Erythroblast (primary cell): ENCODE measurements at regions not wholly inside any gene's neighbourhood (a gene's known extent, or its start where the extent isn't known, plus 50 kb on each side); places are given as distances from the start of the nearest gene placed in this dataset.

ENCODE experiments used
- GATA1 ChIP-seq: IDR thresholded peaks from 2 replicates; pipeline ENCODE4 v1.6.1; 2011; ENCODE audit warnings: low read depth, mild to moderate bottlenecking, control low read depth, low read length, moderate library complexity
- POLR2A ChIP-seq: IDR thresholded peaks from 2 replicates; pipeline ENCODE4 v1.6.1; 2011; ENCODE audit warnings: mild to moderate bottlenecking, low read length

- TF ChIP-seq POLR2A (no peak), GATA1 (no peak)
Observed at GRCh38 chr2:67182884-67183283, 214.2 kb upstream of the ETAA1 start.
